T-helper 17 cell (primary cell): ENCODE measurements at regions not wholly inside any gene's neighbourhood (a gene's known extent, or its start where the extent isn't known, plus 50 kb on each side); places are given as distances from the start of the nearest gene placed in this dataset.

ENCODE experiments used
- ATAC-seq: fragments of 150-1000 bp; cut with Tn5 transposase; 2 replicates; pipeline ENCODE4 v1.10.0; 2021; ENCODE audit warnings: mild to moderate bottlenecking, moderate library complexity
- DNase-seq, 3 donors: peaks; one replicate each; pipeline versions ENCODE4 v3.0.0 to v3.0.0-alpha.2; 2020 to 2021
- H3K9me3 ChIP-seq: one replicate; pipeline ENCODE4 v1.7.0; 2013; ENCODE audit warnings: low read length, mild to moderate bottlenecking; ENCODE audit not compliant: control insufficient read depth, poor library complexity, severe bottlenecking
- H3K27ac Mint-ChIP-seq: one replicate; pipeline ENCODE4 v1.8.0; 2022; ENCODE audit warnings: mild to moderate bottlenecking, moderate library complexity, mixed read lengths
- H3K27me3 Mint-ChIP-seq: one replicate; pipeline ENCODE4 v1.8.0; 2022; ENCODE audit warnings: mixed read lengths
- H3K36me3 Mint-ChIP-seq: one replicate; pipeline ENCODE4 v1.8.0; 2022; ENCODE audit warnings: low read depth, mixed read lengths
- H3K4me1 Mint-ChIP-seq: one replicate; pipeline ENCODE4 v1.8.0; 2022; ENCODE audit warnings: mild to moderate bottlenecking, mixed read lengths
- H3K4me3 Mint-ChIP-seq: one replicate; pipeline ENCODE4 v1.8.0; 2022; ENCODE audit warnings: mild to moderate bottlenecking, moderate library complexity, mixed read lengths

DNA sequence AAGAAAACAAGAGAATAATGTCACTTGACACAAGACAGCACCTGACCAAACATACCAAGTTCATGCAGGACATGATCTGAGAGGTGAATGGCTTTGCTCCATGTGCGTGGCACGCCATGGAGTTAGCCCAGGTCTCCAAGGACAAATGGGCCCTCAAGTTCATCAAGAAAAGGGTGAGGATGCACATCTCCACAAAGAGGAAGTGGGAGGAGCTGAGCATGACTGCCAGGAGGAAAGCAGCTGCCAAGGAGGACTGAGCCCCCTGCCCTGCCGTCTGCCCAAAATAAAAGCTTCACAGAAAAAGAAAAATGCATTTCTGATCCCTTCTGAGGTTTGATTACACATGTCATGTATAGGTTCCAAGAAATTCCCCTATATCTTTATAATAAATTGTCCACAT is 82.0 kb upstream of the TSHZ2 start:
- H3K27ac Mint-ChIP-seq, result peak overlapping the region; percentile 10
- H3K36me3 Mint-ChIP-seq, result peaks cover 2% of the 10 kb centered on the region
- peaks cover 21% of the 10 kb centered on the region for H3K27me3 Mint-ChIP-seq
- peaks cover 2% of the 10 kb centered on the region for H3K4me1 Mint-ChIP-seq
- DNase-seq (no peak), ATAC-seq (no peak)
- no peaks in the 10 kb centered on the region for H3K9me3 ChIP-seq
- H3K4me3 Mint-ChIP-seq, result no peak overlapping the region

DNA sequence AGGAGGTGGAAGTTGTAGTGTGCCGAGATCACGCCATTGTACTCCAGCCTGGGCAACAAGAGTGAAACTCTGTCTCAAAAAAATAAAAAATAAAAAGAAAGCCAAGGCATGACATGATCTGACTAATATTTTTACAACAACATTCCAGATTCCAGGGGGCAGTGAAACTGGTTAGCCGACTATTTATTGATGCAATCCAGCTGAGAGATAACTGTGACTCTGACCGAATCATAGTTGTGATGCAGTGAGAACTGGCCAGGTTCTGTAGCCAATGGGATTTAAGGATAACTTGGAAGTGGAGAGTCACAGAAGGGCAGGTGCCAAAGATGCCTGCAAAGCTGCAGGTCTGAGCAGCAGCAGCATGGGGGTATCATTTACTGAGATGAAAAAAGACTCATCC is 82.9 kb upstream of the TSHZ2 start:
- peaks cover 2% of the 10 kb centered on the region for H3K4me1 Mint-ChIP-seq

DNA sequence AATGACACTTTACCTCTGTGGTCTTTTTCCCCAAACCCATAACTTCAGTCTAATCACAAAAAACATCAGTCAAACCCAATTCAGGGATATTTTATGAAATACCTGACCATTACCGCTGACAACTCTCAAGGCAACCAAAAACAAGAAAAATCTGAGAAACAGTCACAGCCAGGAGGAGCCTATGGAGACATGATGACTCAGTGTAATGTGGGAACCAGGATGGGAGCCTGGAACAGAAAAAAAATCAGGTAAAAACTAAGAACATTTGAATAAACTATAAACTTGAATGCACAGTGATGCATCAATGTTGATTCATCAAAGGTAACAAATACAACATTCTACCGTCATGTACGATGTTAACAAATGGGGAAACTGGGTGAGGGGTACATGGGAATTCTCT is 84.1 kb upstream of the TSHZ2 start:
- Mint-ChIP-seq H3K27ac (no peak overlapping the region), H3K36me3 (peaks cover 2% of the 10 kb centered on the region), H3K4me1 (peaks cover 2% of the 10 kb centered on the region), H3K27me3 (peaks cover 26% of the 10 kb centered on the region), H3K4me3 (no peak overlapping the region)
- ATAC-seq, result no peak
- DNase-seq, result no peak
- H3K9me3 ChIP-seq, result no peaks in the 10 kb centered on the region

More for the DNA sequence above, 82.9 kb upstream of the TSHZ2 start:
- Mint-ChIP-seq H3K4me3 (no peak overlapping the region), H3K36me3 (peaks cover 2% of the 10 kb centered on the region), H3K27me3 (peaks cover 26% of the 10 kb centered on the region), H3K27ac (no peak overlapping the region)
- H3K9me3 ChIP-seq, result no peaks in the 10 kb centered on the region
- DNase-seq, result no peak
- ATAC-seq, result no peak

DNA sequence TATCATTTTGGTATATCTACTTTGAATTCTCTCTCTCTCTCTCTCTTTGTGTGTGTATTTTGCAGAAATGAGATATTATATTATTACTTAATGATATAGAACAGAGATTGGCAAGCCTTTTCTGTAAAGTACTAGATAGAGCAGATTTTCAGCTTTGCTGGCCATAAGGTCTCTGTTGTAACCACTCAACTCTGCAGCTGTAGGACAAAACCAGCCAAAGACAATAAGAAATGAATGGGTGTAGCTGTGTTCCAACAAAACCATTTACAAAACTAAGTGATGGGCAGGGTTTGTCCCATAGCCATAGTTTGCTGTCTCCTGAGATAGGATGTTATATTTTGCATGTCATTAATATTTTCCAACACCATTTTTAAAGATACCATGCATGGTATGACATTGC is 91.2 kb upstream of the TSHZ2 start:
- no peaks in the 10 kb centered on the region for H3K4me1 Mint-ChIP-seq
- DNase-seq (no peak), ATAC-seq (no peak)
- H3K36me3 Mint-ChIP-seq, result no peaks in the 10 kb centered on the region
- H3K9me3 ChIP-seq, result no peaks in the 10 kb centered on the region
- no peak overlapping the region for H3K4me3 Mint-ChIP-seq
- H3K27me3 Mint-ChIP-seq, result peaks cover 10% of the 10 kb centered on the region
- no peak overlapping the region for H3K27ac Mint-ChIP-seq

DNA sequence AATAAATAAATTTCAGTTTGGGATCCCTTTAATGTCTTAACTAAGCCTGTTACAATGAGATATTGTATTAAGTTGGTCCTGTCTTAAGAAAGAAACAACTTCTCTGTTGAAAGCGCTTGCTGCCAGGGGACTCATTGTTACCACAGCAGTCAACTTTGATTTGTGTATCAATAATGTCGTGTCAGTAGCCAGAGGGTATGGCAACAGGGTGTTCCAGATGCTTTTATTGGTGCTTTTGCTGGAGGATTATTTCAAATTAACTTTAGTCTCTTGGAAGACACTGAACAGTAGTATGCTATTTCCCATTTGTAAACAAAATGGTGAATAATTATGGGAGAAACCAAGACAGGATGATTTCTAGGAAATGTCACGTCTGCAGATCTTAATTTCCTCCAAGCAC is 91.9 kb upstream of the TSHZ2 start:
- no peaks in the 10 kb centered on the region for H3K9me3 ChIP-seq
- no peaks in the 10 kb centered on the region for H3K36me3 Mint-ChIP-seq
- no peak overlapping the region for H3K27ac Mint-ChIP-seq
- DNase-seq (no peak), ATAC-seq (no peak)
- peaks cover 10% of the 10 kb centered on the region for H3K27me3 Mint-ChIP-seq
- H3K4me1 Mint-ChIP-seq, result no peaks in the 10 kb centered on the region
- no peak overlapping the region for H3K4me3 Mint-ChIP-seq

DNA sequence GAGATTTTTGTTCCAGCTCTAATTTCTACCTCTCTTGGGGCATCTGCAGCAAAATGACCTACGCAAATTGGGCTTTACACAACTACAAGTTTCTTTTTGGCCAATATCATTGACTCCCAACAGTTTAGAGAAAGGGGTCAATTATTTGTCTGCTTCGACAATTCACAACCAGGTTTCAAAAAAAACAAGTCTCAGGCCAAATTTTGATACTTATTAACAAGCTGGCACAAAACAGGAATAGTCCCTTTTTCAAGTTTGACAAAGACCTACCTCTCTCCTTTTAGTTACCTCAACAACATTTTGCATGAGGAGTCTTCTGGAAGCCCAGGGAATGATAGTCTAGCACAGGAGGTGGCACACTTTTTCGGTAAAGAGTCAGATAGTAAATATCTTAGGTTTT is 97.9 kb upstream of the TSHZ2 start:
- no peak for DNase-seq
- no peaks in the 10 kb centered on the region for H3K9me3 ChIP-seq

DNA sequence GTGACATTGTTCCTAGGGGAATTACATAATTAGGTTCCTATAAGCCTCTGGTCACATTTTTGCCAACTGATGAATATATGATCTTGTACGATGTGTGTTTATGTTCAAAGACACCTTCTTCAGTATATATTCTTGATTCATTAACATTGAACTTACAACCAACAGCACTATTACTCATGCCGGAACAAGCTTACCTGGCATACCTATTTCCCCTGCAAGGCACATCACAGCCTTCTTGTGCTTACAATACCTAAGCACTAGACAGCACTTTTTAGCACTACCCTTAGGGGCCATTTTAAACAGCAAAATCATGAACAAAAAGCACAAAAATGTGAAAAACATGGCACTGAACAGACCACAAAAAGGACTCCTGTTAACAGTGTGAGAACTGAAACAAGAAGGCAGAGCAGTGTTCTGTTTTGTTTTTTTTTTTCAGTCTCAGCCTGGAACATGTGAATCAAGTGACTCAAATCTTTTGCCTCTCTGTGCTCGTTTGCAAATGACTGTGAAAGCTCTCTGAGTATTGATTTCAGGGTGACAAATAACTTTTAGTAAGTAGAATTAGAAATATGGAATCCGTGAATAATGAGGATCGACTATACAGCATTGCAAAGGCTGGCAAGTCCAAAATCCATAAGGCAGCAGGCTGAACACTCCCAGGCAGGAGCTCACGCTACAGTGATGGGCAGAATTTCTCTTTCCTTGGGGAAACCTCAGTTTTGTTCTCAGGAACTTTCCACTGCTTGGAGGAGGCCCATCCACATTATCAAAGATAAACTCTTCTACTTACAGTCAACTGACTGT is 102.3 kb upstream of the TSHZ2 start:
- Mint-ChIP-seq H3K4me3 (no peak overlapping the region), H3K4me1 (no peaks in the 10 kb centered on the region), H3K36me3 (no peaks in the 10 kb centered on the region), H3K27ac (no peak overlapping the region), H3K27me3 (peaks cover 9% of the 10 kb centered on the region)
- DNase-seq (no peak), ATAC-seq (no peak)
- H3K9me3 ChIP-seq, result no peaks in the 10 kb centered on the region

More for the DNA sequence above, 97.9 kb upstream of the TSHZ2 start:
- no peaks in the 10 kb centered on the region for H3K4me1 Mint-ChIP-seq
- peaks cover 4% of the 10 kb centered on the region for H3K27me3 Mint-ChIP-seq
- no peaks in the 10 kb centered on the region for H3K36me3 Mint-ChIP-seq
- no peak overlapping the region for H3K4me3 Mint-ChIP-seq
- ATAC-seq, result no peak
- H3K27ac Mint-ChIP-seq, result no peak overlapping the region

DNA sequence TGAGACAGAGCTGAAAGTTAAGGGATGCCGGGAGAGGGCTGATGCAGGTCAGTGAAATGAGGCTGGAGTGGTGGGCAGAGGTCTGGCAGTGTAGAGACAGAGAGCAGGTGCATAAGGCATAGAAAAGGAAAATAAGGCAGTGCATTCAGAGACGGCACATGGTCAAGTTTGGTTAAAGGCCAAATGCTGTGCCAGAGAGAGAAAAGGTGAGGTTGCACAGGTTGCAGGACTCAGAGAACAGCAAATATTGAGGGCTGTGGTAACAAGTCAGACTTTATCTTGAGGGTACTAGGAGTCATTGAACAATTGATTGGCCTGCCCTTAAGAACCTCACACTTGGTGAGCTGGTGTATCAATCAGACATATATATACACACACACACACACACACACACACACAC is 102.9 kb upstream of the TSHZ2 start:
- no peak overlapping the region for H3K4me3 Mint-ChIP-seq
- no peaks in the 10 kb centered on the region for H3K36me3 Mint-ChIP-seq
- H3K27ac Mint-ChIP-seq, result no peak overlapping the region
- DNase-seq, result no peak
- H3K9me3 ChIP-seq, result no peaks in the 10 kb centered on the region
- ATAC-seq, result no peak
- H3K27me3 Mint-ChIP-seq, result peaks cover 9% of the 10 kb centered on the region
- peaks cover 2% of the 10 kb centered on the region for H3K4me1 Mint-ChIP-seq

DNA sequence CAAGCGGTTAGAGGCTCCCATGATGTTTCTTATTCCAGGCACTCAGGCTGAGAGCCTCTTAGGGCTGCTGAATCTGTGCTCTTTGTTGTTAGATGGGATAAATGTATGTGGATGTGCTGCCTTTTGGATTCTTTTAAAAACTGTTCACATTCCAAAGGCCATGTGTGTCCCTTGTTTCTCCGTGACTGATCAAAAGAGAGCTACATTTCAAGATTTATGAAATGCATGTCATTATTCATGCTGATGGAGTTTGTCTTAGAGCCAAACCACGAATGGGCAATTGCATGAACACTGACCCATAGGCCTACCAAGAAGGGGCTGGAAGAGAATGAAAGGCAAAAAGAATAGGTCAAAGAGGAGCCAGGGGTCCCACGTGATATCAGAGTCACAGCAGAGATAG is 104.9 kb upstream of the TSHZ2 start:
- Mint-ChIP-seq H3K4me3 (no peak overlapping the region), H3K4me1 (peaks cover 2% of the 10 kb centered on the region), H3K36me3 (no peaks in the 10 kb centered on the region), H3K27me3 (peaks cover 10% of the 10 kb centered on the region), H3K27ac (no peak overlapping the region)
- ATAC-seq (no peak), DNase-seq (no peak)
- H3K9me3 ChIP-seq, result no peaks in the 10 kb centered on the region

DNA sequence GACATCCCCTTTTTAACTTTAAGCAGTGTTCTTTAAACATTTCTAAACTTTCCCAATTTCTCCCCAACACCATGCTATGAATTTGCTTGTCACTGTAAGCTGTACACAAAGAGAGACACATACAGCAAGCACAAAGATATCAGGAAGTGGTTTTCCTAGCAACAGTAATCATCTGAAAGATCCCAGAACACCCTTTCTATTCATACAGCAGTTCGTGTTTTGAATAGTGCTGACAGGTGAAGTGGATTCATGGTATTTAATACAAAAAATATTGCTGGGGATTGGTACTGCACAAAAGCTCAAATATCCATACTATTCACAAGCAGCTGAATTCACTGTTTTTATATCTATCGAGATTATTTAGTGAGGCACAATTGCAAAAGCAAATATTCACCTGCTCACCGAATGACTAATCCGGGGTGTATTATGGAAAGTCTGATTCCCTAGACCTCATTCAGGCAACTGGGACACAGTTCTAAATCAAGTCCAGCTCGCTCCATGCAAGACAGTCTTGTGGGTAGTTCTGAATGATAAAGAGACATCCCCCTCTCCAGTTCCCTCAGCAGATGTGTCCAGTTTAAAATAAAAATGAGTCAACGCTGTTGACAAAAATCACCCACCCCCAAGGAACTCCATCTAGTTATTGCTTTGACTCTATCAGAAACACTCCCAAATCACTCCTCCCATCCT is 107.1 kb upstream of the TSHZ2 start:
- ATAC-seq (no peak), DNase-seq (no peak)
- H3K27ac Mint-ChIP-seq, result no peak overlapping the region
- H3K9me3 ChIP-seq, result no peaks in the 10 kb centered on the region
- H3K36me3 Mint-ChIP-seq, result no peaks in the 10 kb centered on the region
- no peak overlapping the region for H3K4me3 Mint-ChIP-seq
- peaks cover 2% of the 10 kb centered on the region for H3K4me1 Mint-ChIP-seq
- peaks cover 20% of the 10 kb centered on the region for H3K27me3 Mint-ChIP-seq

DNA sequence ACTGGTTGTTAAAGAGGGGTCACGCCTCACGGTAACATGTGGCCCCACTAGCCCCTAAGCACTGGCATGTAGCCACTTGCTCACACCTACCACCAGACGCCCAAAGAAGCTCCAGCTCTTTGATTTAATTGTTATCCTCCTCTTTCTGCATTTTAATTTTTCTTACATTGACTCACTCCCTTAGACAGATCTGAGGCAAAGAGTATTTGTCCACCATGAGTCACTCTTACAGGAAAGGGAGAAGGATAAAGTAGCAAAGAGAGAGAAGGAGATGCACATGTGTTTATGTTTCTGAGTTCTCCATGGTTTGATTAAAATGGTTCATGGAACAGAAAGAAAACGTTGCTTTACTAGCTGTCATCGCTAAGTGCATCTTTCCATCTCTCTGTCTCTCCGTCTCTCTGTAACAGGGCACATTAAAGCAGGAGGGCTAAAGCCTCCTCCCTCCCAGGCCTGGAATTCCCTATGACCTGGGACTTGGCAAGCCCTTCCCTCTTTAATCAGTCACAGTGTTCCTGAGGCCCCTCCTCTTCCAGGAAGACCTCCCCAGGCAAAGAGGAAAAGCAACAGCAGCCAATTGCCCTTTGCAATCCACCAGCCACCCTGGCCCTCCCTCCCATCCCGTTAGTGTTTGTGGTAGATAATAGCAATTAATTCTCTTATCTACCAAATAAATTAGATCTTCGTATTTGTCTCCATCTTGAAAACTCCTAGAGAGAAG is 112.8 kb upstream of the TSHZ2 start:
- no peak for DNase-seq
- no peak for ATAC-seq
- no peak overlapping the region for H3K27ac Mint-ChIP-seq
- peaks cover 37% of the 10 kb centered on the region for H3K27me3 Mint-ChIP-seq
- no peak overlapping the region for H3K4me3 Mint-ChIP-seq
- H3K4me1 Mint-ChIP-seq, result no peaks in the 10 kb centered on the region
- no peaks in the 10 kb centered on the region for H3K36me3 Mint-ChIP-seq
- no peaks in the 10 kb centered on the region for H3K9me3 ChIP-seq

DNA sequence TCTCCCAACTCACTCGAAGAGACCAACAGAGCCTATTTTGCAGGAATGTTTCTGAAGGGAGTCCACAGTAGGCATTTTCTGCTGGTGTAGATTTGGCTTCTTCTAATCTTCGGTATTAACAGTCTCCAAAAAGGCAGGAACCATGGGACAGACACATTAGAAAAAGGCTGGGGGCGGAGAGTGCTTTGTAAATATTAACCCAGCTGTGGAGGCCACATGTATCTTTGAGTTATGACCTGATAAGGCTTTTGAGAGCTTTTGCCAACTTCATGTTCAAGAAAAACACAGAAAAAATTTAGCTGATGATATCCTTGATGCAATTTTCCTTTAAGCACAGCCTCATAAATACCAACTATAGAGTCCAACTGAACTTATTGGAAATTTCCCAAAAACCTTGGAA is 119.4 kb upstream of the TSHZ2 start:
- no peak overlapping the region for H3K27ac Mint-ChIP-seq
- H3K4me3 Mint-ChIP-seq, result no peak overlapping the region
- no peaks in the 10 kb centered on the region for H3K36me3 Mint-ChIP-seq
- ATAC-seq, result no peak
- no peaks in the 10 kb centered on the region for H3K9me3 ChIP-seq
- DNase-seq, result no peak
- H3K4me1 Mint-ChIP-seq, result no peaks in the 10 kb centered on the region
- H3K27me3 Mint-ChIP-seq, result peaks cover 4% of the 10 kb centered on the region

DNA sequence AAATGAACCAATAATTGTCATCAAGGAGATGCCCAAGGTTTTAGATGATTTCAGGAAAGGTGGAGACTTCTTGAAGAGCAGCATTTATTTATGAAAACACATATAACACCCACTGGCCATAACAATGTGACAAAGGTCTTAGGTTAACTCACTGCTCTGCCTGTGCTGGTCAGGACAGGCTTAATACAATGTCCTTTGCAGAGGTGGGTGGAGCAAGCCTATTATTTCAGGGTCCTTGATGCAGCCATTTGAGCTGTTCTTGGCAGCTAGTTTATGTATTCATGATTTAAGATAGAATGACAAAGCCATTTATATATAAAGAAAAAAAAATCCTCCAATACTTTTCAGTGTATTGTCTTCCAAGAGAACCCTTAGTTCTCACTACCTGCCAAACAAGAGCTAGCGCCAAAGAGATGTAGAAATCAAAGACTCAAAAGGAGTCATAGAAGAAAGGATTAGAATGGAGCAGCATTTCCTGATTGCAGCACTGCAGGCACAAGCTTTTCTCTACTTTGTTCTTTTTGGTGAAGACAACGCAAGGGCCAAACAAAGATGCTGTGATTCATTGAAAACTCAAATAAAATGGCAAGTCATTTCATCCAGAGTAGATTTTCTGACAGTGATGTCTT is 124.3 kb upstream of the TSHZ2 start:
- Mint-ChIP-seq H3K4me1 (no peaks in the 10 kb centered on the region), H3K36me3 (peaks cover 4% of the 10 kb centered on the region), H3K27me3 (peaks cover 21% of the 10 kb centered on the region), H3K4me3 (no peak overlapping the region), H3K27ac (no peak overlapping the region)
- DNase-seq, result no peak
- no peaks in the 10 kb centered on the region for H3K9me3 ChIP-seq
- ATAC-seq, result no peak
